HG02763 (cell line): ENCODE measurements at regions not wholly inside any gene's neighbourhood (a gene's known extent, or its start where the extent isn't known, plus 50 kb on each side); places are given as distances from the start of the nearest gene placed in this dataset.

Source experiments
- ATAC-seq: cut with Tn5 transposase; IDR thresholded peaks from one replicate; pipeline ENCODE4 v1.9.1; 2021; ENCODE audit warnings: mild to moderate bottlenecking, moderate library complexity; ENCODE audit not compliant: unreplicated experiment

GRCh38 chr22:47944941-47945340 is 1182.5 kb downstream of the TBC1D22A start:
- no peak for ATAC-seq

- no peak for ATAC-seq
Observed at GRCh38 chr22:47943729-47944700, 1181.6 kb downstream of the TBC1D22A start.

GRCh38 chr22:47940211-47940610 is 1177.8 kb downstream of the TBC1D22A start:
- no peak for ATAC-seq

GRCh38 chr22:47933891-47934290 is 1171.4 kb downstream of the TBC1D22A start:
- ATAC-seq = no peak

- ATAC-seq = no peak
Observed at GRCh38 chr22:47933226-47933625, 1170.8 kb downstream of the TBC1D22A start.

- ATAC-seq = no peak
Observed at GRCh38 chr22:47929646-47930185, 1167.3 kb downstream of the TBC1D22A start.

- no peak for ATAC-seq
Observed at GRCh38 chr22:47929073-47929472, 1166.6 kb downstream of the TBC1D22A start.

- ATAC-seq = no peak
Observed at GRCh38 chr22:47928631-47929030, 1166.2 kb downstream of the TBC1D22A start.

GRCh38 chr22:47927648-47928210 is 1165.3 kb downstream of the TBC1D22A start:
- ATAC-seq = no peak

GRCh38 chr22:47923011-47923427 is 1160.6 kb downstream of the TBC1D22A start:
- no peak for ATAC-seq

- no peak for ATAC-seq
Observed at GRCh38 chr22:47921906-47922305, 1159.5 kb downstream of the TBC1D22A start.

- no peak for ATAC-seq
Observed at GRCh38 chr22:47920380-47920959, 1158.0 kb downstream of the TBC1D22A start.

GRCh38 chr22:47919893-47920292 is 1157.4 kb downstream of the TBC1D22A start:
- no peak for ATAC-seq

- no peak for ATAC-seq
Observed at GRCh38 chr22:47919001-47919441, 1156.6 kb downstream of the TBC1D22A start.

GRCh38 chr22:47918276-47918921 is 1155.9 kb downstream of the TBC1D22A start:
- no peak for ATAC-seq

GRCh38 chr22:47914481-47915097 is 1152.1 kb downstream of the TBC1D22A start:
- ATAC-seq = no peak

- ATAC-seq = no peak
Observed at GRCh38 chr22:47902646-47903180, 1140.3 kb downstream of the TBC1D22A start.

GRCh38 chr22:47901911-47902310 is 1139.5 kb downstream of the TBC1D22A start:
- ATAC-seq = no peak

- no peak for ATAC-seq
Observed at GRCh38 chr22:47899894-47900293, 1137.4 kb downstream of the TBC1D22A start.

GRCh38 chr22:47898946-47899345 is 1136.5 kb downstream of the TBC1D22A start:
- no peak for ATAC-seq
